Erythroblast (primary cell): ENCODE measurements at regions not wholly inside any gene's neighbourhood (a gene's known extent, or its start where the extent isn't known, plus 50 kb on each side); places are given as distances from the start of the nearest gene placed in this dataset.

Experiments
- DNase-seq, 2 experiments: peaks; one replicate each; lab custom pipeline; 2025; lab: John Stamatoyannopoulos, UW
- GATA1 ChIP-seq: IDR thresholded peaks from 2 replicates; pipeline ENCODE4 v1.6.1; 2011; ENCODE audit warnings: low read depth, mild to moderate bottlenecking, control low read depth, low read length, moderate library complexity
- POLR2A ChIP-seq: IDR thresholded peaks from 2 replicates; pipeline ENCODE4 v1.6.1; 2011; ENCODE audit warnings: mild to moderate bottlenecking, low read length

GRCh38 chr6:67898875-67899274 lies 736.2 kb upstream of the ADGRB3 start:
- TF ChIP-seq POLR2A (no peak), GATA1 (no peak)
- DNase-seq, result no peak

GRCh38 chr6:67897998-67898607 lies 737.0 kb upstream of the ADGRB3 start:
- no peak for DNase-seq
- TF ChIP-seq POLR2A (no peak), GATA1 (no peak)

- TF ChIP-seq POLR2A (no peak), GATA1 (no peak)
- no peak for DNase-seq
These were observed 738.6 kb upstream of the ADGRB3 start for GRCh38 chr6:67896476-67896875.

GRCh38 chr6:67889682-67889995 lies 745.4 kb upstream of the ADGRB3 start:
- TF ChIP-seq GATA1, result no peak
- TF ChIP-seq POLR2A, result no peak
- DNase-seq, result no peak

- no peak for DNase-seq
- TF ChIP-seq POLR2A (no peak), GATA1 (no peak)
These were observed 746.0 kb upstream of the ADGRB3 start for GRCh38 chr6:67888886-67889681.

- no peak for DNase-seq
- no peak for TF ChIP-seq GATA1
These were observed 746.6 kb upstream of the ADGRB3 start for GRCh38 chr6:67888546-67888885.

- no peak for DNase-seq
- TF ChIP-seq GATA1, result no peak
- no peak for TF ChIP-seq POLR2A
These were observed 747.1 kb upstream of the ADGRB3 start for GRCh38 chr6:67887747-67888545.

GRCh38 chr6:67887419-67887746 lies 747.7 kb upstream of the ADGRB3 start:
- TF ChIP-seq POLR2A, result no peak
- no peak for TF ChIP-seq GATA1
- no peak for DNase-seq

GRCh38 chr6:67886840-67887292 lies 748.2 kb upstream of the ADGRB3 start:
- TF ChIP-seq POLR2A (no peak), GATA1 (no peak)
- no peak for DNase-seq

GRCh38 chr6:67886036-67886707 lies 748.9 kb upstream of the ADGRB3 start:
- TF ChIP-seq GATA1 (no peak), POLR2A (no peak)
- DNase-seq, result no peak

- no peak for DNase-seq
- TF ChIP-seq POLR2A, result no peak
- no peak for TF ChIP-seq GATA1
These were observed 749.7 kb upstream of the ADGRB3 start for GRCh38 chr6:67885081-67886033.

GRCh38 chr6:67884442-67884841 lies 750.6 kb upstream of the ADGRB3 start:
- DNase-seq, result no peak
- TF ChIP-seq GATA1 (no peak), POLR2A (no peak)
